SHP77 (cell line): ENCODE measurements at regions not wholly inside any gene's neighbourhood (a gene's known extent, or its start where the extent isn't known, plus 50 kb on each side); places are given as distances from the start of the nearest gene placed in this dataset.
A peak's percentile ranks its signal among the peaks of the same experiment; 100 is the strongest.

Source experiments
- DNase-seq, 2 experiments: peaks; one replicate each; lab custom pipeline; 2025; lab: John Stamatoyannopoulos, UW

GRCh38 chr2:173672573-173673340 lies 292.4 kb downstream of the SP3 start:
- no peak for DNase-seq

DNA sequence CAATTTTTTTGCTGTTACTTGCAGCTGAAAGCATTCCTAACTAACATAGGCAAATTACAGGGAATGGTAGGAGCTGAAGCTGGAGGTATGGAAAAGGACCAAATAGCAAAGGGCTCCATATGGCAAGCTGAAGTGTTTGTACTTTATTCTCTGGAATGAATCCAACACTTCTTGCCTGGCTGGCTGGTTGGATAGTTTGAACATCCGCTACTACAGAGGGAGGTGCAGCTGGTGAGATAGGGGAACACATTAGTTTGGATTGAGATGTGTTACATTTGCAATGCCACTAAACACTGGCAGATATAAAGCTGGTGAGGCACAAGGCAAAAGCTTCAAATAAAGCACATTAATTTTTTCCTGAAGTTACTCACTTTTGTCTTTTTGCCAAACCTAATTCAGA lies 291.5 kb downstream of the SP3 start:
- peak; percentile 29 to 42 for DNase-seq

DNA sequence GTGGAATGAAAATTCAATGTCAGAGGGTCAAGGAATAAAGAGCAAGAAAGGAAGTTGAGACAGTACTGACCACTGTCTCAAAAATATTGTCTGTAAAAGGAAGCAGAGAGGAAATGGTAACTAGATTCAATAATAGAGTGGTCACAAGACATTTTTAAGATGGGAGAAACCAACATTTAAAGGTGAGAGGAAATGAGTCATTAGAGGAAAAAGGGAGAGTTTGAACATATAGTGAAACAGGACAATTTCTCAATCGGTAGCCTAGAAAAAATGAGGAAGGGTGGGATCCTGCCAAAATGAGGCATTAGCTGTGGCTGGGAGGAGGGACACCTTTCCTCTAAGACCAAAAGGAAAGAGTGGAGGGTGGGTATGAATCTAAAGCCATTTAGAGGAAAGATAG lies 288.5 kb downstream of the SP3 start:
- no peak for DNase-seq

DNA sequence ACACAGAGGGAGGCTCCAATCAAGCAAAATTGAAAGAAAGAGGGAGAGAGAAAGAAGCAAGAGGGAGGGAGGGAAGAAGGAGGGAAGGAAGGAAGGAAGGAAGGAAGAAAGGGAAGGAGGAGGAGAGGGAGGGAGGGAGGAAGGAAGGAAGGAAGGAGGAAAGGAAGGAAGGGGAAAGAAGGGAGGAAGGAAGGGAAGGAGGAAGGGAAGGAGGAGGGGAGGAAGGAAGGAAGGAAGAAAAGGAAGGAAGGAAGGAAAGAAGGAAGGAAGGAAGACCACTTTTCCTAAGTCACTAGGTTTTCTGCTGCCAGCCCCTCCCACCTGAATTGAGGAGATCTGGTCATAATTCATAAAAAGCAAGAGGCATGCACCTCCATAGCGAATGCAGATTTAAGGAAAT lies 287.0 kb downstream of the SP3 start:
- DNase-seq: no peak

GRCh38 chr2:173680574-173680973 lies 284.6 kb downstream of the SP3 start:
- no peak for DNase-seq

DNA sequence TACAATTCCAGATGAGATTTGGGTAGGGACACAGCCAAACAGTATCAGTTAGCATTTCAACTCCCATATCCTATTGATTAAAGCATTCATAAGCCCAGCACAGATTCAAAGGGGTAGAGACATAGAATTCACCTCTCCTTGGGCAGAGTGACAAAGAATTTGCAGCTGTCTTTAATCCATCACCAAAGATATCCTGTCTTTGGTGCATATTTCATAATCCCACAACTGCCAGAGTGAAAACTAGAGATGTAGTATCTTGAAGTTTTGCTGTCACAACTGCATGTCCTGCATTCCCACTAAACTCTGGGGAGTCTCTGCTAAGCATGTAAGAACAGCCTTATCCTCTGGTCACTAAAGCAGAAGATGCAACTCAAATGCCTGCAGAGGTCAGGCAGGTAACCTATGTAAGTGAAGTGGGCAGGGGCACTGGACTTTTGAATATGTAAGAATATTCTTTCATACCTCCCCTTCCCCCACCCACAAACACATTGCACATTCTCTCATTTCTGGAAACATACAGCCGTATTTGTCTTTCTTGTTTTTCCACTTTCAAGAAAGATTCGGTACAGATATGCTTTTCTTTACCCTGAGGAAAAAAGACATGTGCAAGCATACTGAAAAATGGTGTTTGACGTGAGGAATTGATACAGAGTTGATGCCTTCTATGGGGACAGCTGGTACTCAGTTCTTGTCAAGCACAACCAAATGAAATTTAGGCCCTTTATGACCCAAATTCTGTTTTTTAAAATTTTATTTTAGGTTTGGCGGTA lies 283.1 kb downstream of the SP3 start:
- DNase-seq: no peak

- no peak for DNase-seq
Measured at GRCh38 chr2:173684896-173685459, 280.2 kb downstream of the SP3 start.

DNA sequence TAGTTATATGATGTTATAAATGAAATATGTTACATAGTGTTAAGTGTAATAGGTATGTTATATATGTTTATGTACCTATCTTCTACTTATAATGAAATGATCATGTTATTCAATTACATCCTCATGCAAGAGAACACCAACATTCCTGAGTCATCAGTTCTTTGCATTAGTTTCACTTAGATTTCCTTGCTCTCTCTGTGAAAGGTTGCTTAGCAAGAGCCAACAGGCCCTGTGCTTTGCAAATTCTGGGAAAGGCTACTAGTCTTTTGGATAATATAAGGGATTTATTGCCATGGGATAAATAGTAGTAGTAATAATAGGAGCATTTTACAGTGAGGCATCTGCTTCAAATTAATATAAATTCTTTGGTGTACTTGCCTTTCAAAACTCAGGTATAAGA lies 274.8 kb downstream of the SP3 start:
- DNase-seq: no peak

DNA sequence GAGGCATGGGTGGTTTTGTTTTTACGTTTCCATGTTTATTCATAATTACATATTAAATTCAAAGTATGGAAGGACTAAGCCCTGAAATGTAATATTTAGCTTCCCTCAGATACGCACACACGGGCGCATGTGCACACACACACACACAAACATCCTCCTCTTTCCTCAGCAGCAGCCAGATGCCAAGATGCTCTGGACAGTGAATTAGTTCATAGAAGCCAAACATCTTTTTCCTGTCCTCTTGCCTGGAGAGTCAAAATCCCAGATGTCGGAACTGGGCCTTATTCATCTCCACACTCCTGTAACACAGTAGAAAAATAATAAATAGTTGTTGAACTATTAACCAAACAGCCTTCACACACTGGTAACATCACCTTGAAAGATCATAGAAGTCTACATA lies 273.1 kb downstream of the SP3 start:
- no peak for DNase-seq

GRCh38 chr2:173693044-173693589 lies 272.1 kb downstream of the SP3 start:
- DNase-seq: no peak

DNA sequence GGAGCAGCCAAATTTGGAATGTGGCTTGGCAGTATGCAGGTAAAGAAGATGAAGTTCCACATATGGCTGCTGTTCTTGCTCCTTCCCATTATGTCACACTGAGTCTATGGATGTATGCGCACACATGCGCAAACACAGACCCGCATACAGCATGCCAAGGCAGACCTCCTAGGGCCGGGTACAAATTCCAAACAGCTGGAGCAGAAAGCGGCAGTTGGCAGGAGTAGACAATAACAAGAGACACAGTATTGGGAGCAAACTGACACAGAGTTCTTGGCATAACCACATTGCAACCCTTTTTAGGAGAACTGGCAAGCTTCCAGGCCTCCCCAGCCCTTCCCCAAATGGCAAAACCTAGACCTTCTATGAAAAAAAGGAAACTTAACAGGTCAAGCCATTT lies 268.9 kb downstream of the SP3 start:
- DNase-seq: no peak

GRCh38 chr2:173697929-173698328 lies 267.2 kb downstream of the SP3 start:
- no peak for DNase-seq

DNA sequence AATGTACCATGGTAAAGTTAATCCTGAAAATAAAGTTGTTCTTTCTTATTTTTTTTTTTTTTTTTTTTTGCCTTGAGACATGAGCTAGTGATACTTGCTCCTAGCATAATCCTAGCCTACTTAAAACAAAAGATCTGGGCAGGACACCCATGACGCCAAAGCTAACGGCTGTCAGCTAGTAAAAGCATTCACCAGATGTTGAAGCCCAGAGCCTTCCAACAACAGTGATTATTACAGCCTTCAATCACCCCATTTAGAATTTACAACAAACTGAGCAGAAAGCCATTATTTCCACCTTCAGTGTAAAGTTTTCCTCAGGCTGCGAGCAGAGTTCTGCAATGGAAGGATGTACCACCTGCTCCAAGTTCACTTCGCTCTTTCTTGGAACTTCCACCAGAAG lies 259.5 kb downstream of the SP3 start:
- no peak for DNase-seq

DNA sequence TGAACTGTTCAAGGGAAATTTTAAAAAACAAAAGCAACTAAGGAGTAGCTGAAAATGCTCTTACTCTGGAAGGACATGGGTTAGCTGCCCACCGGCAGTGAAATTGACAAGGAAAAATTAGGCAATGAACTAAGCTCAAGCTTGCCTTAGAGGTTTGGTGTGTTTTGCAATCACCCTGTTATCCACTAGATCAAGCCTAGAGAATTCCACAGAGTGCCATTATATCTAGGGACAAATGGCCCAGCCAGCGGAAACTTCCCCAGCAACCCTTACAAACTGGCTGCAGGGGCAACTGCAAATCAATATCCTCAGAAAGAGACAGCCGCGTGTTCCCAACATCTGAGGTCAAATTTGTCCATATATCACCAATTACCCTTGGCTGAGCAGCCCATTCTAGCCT lies 258.2 kb downstream of the SP3 start:
- DNase-seq: no peak

DNA sequence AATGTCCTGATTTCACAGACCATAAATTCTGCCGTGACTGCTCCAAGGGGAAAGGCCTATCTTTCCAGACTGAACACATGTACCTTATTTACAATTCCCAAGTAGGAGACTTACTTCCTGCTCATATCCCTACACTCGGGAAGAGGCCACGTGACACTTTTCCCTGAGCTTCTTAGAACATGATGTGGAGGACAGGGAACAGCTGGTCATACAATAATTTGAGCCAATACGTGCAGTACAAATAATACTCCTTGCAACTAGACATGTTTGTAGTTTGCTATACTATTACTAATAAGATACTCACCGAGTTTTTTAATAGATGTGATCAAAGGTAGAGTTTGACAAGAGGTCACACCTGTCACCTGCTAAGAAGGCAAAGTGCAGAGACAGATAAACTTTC lies 256.4 kb downstream of the SP3 start:
- DNase-seq: no peak

- DNase-seq: no peak
Measured at GRCh38 chr2:173711816-173712215, 253.4 kb downstream of the SP3 start.

- no peak for DNase-seq
Measured at GRCh38 chr2:173713904-173714555, 251.1 kb downstream of the SP3 start.

GRCh38 chr2:173715441-173715840 lies 249.7 kb downstream of the SP3 start:
- no peak for DNase-seq

DNA sequence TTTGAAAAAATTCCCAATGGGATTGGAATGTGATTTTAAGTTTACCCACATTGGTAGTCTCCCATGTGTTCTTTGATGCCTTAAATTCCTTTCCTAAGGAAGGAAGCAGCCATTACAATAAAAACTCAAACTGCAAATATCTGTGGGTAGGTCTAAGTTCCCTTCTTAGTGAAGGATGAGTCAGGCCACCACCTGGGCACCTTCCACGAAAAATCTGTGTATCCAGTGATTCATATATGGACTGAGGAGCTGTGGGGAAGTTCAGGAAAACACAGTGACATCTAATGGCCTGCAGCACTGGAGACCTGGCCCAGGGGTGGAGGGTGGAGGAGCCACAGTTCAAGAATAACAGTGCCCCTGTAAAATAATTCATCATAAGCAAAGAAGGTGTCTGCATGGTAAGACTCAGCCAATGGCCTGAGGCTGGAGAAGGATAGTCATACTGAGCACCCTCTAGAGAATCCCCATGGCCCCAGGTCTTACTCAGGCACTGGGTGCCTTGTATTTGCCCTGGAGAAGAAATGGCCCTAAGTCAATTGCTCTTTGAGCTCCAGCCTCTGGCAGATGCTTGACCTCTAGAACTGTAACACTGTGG lies 248.6 kb downstream of the SP3 start:
- no peak for DNase-seq

- DNase-seq: no peak
Measured at GRCh38 chr2:173719471-173719870, 245.7 kb downstream of the SP3 start.

- no peak for DNase-seq
Measured at GRCh38 chr2:173720306-173720705, 244.9 kb downstream of the SP3 start.

GRCh38 chr2:173734797-173735196 lies 230.4 kb downstream of the SP3 start:
- peak in 1 of 2 experiments; percentile 20 for DNase-seq
